Kidney (tissue), 13 donors: ENCODE measurements at regions not wholly inside any gene's neighbourhood (a gene's known extent, or its start where the extent isn't known, plus 50 kb on each side); places are given as distances from the start of the nearest gene placed in this dataset.

ENCODE experiments used
- DNase-seq, 5 donors: peaks; one replicate each; pipeline ENCODE4 v3.0.0-alpha.2; 2013 to 2020
- FAIRE-seq: peaks from 2 replicates; lab custom pipeline; 2012; peaks lifted over from hg19 to GRCh38; lab: Jason Lieb, UNC
- H3K27ac ChIP-seq, 2 donors: one replicate each; pipeline ENCODE4 v1.7.0; 2013; ENCODE audit warnings: low read depth in 2 of 2, low read length in 2 of 2, inconsistent platforms in 1 of 2
- H3K27me3 ChIP-seq: one replicate; pipeline ENCODE4 v1.7.1; 2013; ENCODE audit warnings: low read length, inconsistent platforms; ENCODE audit not compliant: control insufficient read depth, insufficient read depth
- H3K36me3 ChIP-seq, 3 donors: one replicate each; pipeline versions ENCODE4 v1.7.0 to v1.7.1; 2013; ENCODE audit warnings: low read length in 3 of 3, control low read depth in 1 of 3, inconsistent platforms in 1 of 3; ENCODE audit not compliant: insufficient read depth in 3 of 3, control insufficient read depth in 2 of 3
- H3K4me1 ChIP-seq, 3 donors: one replicate each; pipeline versions ENCODE4 v1.7.0 to v1.7.1; 2013; ENCODE audit warnings: low read length in 3 of 3, inconsistent platforms in 1 of 3, low read depth in 1 of 3; ENCODE audit not compliant: control insufficient read depth in 2 of 3, insufficient read depth in 2 of 3
- H3K4me3 ChIP-seq, 3 donors: one replicate each; pipeline versions ENCODE4 v1.7.0 to v1.8.1; 2013; ENCODE audit warnings: low read length in 3 of 3, control low read depth in 1 of 3, inconsistent platforms in 1 of 3
- H3K9ac ChIP-seq, 3 donors: one replicate each; pipeline versions ENCODE4 v1.7.0 to v1.7.1; 2013; ENCODE audit warnings: low read length in 3 of 3, control low read depth in 1 of 3, inconsistent platforms in 1 of 3
- H3K9me3 ChIP-seq, 3 donors: one replicate each; pipeline versions ENCODE4 v1.7.0 to v1.7.1; 2013; ENCODE audit warnings: low read length in 3 of 3, control low read depth in 1 of 3, inconsistent platforms in 1 of 3; ENCODE audit not compliant: control insufficient read depth in 2 of 3, insufficient read depth in 1 of 3
- intact Hi-C: fragments of 100-400 bp; cut with DNase I; formaldehyde crosslinking; loops from one replicate; pipeline ENCODE4 v1.11.1; 2022
- TF ChIP-seq, protein P1 (sequence below): IDR thresholded peaks from 3 replicates; pipeline ENCODE4 v1.5.1; 2012; ENCODE audit warnings: mild to moderate bottlenecking, moderate library complexity, borderline replicate concordance; ENCODE audit not compliant: insufficient read depth; ENCODE audit errors: extremely low read depth
- donor health status: control.
- donor health status: control.
- donor health status: control.
- donor health status: control.
- donor health status: control.
- donor health status: DM: yes; HTN: yes; CAD: no.
- donor health status: Normal renal cell carcinoma (clear cell type).

DNA sequence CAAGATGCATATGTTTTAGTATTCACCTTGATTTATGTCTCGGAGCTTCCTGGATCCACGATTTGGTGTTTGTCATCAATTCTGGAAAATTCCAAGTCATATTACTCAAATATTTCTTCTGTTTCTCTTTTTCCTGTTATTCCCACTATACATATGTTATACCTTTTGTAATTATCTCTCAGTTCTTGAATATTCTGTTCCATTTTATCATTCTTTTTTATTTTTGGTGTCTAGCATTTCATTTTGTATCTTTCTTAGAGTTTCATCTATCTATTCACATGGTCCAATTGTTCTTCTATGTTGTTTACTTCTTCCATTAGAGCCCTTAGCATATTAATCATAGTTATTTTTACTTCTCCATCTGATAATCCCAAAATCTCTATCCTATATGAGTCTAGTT lies 637.8 kb upstream of the GRAMD2B start:
- no peak overlapping the region for H3K27ac ChIP-seq
- no peak overlapping the region for H3K9ac ChIP-seq
- no peaks in the 10 kb centered on the region for H3K36me3 ChIP-seq
- H3K4me3 ChIP-seq, result no peak overlapping the region
- TF ChIP-seq, protein P1, sequence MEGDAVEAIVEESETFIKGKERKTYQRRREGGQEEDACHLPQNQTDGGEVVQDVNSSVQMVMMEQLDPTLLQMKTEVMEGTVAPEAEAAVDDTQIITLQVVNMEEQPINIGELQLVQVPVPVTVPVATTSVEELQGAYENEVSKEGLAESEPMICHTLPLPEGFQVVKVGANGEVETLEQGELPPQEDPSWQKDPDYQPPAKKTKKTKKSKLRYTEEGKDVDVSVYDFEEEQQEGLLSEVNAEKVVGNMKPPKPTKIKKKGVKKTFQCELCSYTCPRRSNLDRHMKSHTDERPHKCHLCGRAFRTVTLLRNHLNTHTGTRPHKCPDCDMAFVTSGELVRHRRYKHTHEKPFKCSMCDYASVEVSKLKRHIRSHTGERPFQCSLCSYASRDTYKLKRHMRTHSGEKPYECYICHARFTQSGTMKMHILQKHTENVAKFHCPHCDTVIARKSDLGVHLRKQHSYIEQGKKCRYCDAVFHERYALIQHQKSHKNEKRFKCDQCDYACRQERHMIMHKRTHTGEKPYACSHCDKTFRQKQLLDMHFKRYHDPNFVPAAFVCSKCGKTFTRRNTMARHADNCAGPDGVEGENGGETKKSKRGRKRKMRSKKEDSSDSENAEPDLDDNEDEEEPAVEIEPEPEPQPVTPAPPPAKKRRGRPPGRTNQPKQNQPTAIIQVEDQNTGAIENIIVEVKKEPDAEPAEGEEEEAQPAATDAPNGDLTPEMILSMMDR, result no peak
- H3K9me3 ChIP-seq, result no peaks in the 10 kb centered on the region
- no peaks in the 10 kb centered on the region for H3K27me3 ChIP-seq
- H3K4me1 ChIP-seq, result no peaks in the 10 kb centered on the region
- FAIRE-seq, result no peak
- intact Hi-C loops, result no loop called here
- no peak for DNase-seq

DNA sequence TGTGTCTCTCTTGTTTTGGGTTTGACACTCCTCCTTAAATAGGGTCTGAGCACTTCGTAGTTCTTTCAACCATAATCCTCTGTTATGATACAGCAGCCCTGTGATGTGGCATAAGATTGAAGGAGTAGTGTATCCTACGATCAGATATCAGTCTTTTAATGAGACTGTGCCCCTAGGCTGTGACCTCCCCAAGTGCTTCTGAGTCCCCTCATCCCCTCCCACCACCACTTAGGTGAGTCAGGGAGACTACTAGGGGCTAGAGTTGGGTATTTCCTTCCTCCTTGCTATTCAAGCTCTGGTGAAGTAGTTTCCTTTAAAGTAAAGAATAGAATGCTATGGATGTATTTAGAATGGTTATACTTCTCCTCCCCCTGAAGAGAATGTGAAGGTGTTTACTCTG lies 637.2 kb upstream of the GRAMD2B start:
- intact Hi-C loops, result no loop called here
- H3K9me3 ChIP-seq, result no peaks in the 10 kb centered on the region

DNA sequence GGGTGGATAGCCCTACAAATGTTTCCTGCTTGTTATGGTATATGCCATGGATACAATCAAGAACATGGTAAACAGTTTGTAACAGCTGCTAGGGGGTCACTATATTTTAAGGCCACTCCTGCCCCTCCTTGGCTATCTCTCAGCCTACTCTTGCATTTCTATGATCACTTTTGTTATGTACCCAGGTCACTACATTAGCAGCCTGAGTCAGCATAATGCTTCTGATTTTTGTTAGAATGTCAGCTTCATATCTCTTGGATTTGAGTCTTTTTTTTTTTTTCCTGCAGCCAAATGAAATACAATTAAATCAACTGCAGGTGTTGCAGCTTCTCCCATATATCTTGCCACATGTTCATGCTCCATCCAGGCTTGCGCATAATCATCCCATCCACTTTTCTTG lies 629.7 kb upstream of the GRAMD2B start:
- Histone ChIP-seq H3K36me3 (no peaks in the 10 kb centered on the region), H3K4me1 (no peaks in the 10 kb centered on the region), H3K9me3 (no peaks in the 10 kb centered on the region), H3K9ac (no peak overlapping the region), H3K27me3 (no peaks in the 10 kb centered on the region), H3K27ac (no peak overlapping the region), H3K4me3 (no peak overlapping the region)
- TF ChIP-seq, protein P1, result no peak
- FAIRE-seq (no peak), DNase-seq (no peak)
- intact Hi-C loops, result no loop called here

More for the DNA sequence above, 637.2 kb upstream of the GRAMD2B start:
- DNase-seq, result no peak
- no peak for FAIRE-seq
- H3K4me3 ChIP-seq, result no peak overlapping the region
- no peaks in the 10 kb centered on the region for H3K27me3 ChIP-seq
- H3K9ac ChIP-seq, result no peak overlapping the region
- H3K36me3 ChIP-seq, result no peaks in the 10 kb centered on the region
- TF ChIP-seq, protein P1, result no peak
- H3K27ac ChIP-seq, result no peak overlapping the region
- no peaks in the 10 kb centered on the region for H3K4me1 ChIP-seq

DNA sequence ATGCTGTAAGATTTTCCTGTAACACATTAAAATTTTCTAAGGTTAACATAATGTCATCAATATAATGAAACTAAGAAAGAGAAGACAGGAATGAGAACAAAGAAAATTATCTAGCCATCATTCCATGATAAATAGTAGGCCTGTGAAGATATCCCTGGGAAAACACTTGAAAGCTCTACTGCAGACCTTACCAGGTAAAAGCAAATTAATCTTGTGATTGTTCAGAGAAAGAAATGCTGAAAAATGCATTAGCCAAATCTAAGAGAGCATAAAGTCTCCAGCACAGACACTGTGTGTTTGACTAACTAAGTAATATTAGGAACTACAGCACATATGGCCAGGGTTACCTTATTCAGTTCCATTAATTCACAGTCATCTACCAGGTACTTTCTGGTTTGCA lies 628.3 kb upstream of the GRAMD2B start:
- Histone ChIP-seq H3K4me1 (no peaks in the 10 kb centered on the region), H3K36me3 (no peaks in the 10 kb centered on the region), H3K9ac (no peak overlapping the region), H3K9me3 (no peaks in the 10 kb centered on the region), H3K27ac (no peak overlapping the region), H3K4me3 (no peak overlapping the region), H3K27me3 (no peaks in the 10 kb centered on the region)
- FAIRE-seq (no peak), DNase-seq (no peak)
- intact Hi-C loops, result no loop called here
- TF ChIP-seq, protein P1, result no peak
